ENCODE measurements at regions not wholly inside any gene's neighbourhood (a gene's known extent, or its start where the extent isn't known, plus 50 kb on each side); places are given as distances from the start of the nearest gene placed in this dataset.
"Not testable (repeated sequence)": the region's sequence is repeated elsewhere in the genome, so short reads cannot be mapped to it uniquely, and the experiment has no call there.

- DNase-seq: no peak
Observed at GRCh38 chr6:48611332-48611731, 500.3 kb upstream of the PTCHD4 start.

- DNase-seq: no peak
Observed at GRCh38 chr6:48610846-48611245, 499.8 kb upstream of the PTCHD4 start.

GRCh38 chr6:48606618-48607017, 495.6 kb upstream of the PTCHD4 start:
- DNase-seq: no peak

- DNase-seq: no peak
Observed at GRCh38 chr6:48597951-48598350, 487.0 kb upstream of the PTCHD4 start.

GRCh38 chr6:48596830-48597229, 485.8 kb upstream of the PTCHD4 start:
- DNase-seq: no peak

- not testable (repeated sequence) for DNase-seq
Observed at GRCh38 chr6:48591158-48591557, 480.2 kb upstream of the PTCHD4 start.

GRCh38 chr6:48584846-48585245, 473.8 kb upstream of the PTCHD4 start:
- no peak for DNase-seq

- DNase-seq: no peak
Observed at GRCh38 chr6:48570656-48571055, 459.7 kb upstream of the PTCHD4 start.

- DNase-seq: no peak
Observed at GRCh38 chr6:48568856-48569255, 457.9 kb upstream of the PTCHD4 start.

- DNase-seq: no peak
Observed at GRCh38 chr6:48567016-48567415, 456.0 kb upstream of the PTCHD4 start.

- no peak for DNase-seq
Observed at GRCh38 chr6:48564036-48564820, 453.2 kb upstream of the PTCHD4 start.

- no peak for DNase-seq
Observed at GRCh38 chr6:48563433-48563832, 452.4 kb upstream of the PTCHD4 start.

GRCh38 chr6:48560408-48560807, 449.4 kb upstream of the PTCHD4 start:
- no peak for DNase-seq

- DNase-seq: no peak
Observed at GRCh38 chr6:48553467-48554189, 442.6 kb upstream of the PTCHD4 start.

- DNase-seq: no peak
Observed at GRCh38 chr6:48552905-48553304, 441.9 kb upstream of the PTCHD4 start.

GRCh38 chr6:48550603-48551002, 439.6 kb upstream of the PTCHD4 start:
- no peak for DNase-seq

GRCh38 chr6:48542191-48542590, 431.2 kb upstream of the PTCHD4 start:
- DNase-seq: no peak

GRCh38 chr6:48541649-48542048, 430.7 kb upstream of the PTCHD4 start:
- DNase-seq: no peak

GRCh38 chr6:48535582-48536009, 424.6 kb upstream of the PTCHD4 start:
- DNase-seq: no peak

- not testable (repeated sequence) for DNase-seq
Observed at GRCh38 chr6:48530978-48531377, 420.0 kb upstream of the PTCHD4 start.

- no peak for DNase-seq
Observed at GRCh38 chr6:48525849-48526248, 414.9 kb upstream of the PTCHD4 start.

GRCh38 chr6:48520951-48521350, 410.0 kb upstream of the PTCHD4 start:
- DNase-seq: no peak

GRCh38 chr6:48512390-48512789, 401.4 kb upstream of the PTCHD4 start:
- no peak for DNase-seq

GRCh38 chr6:48511378-48511777, 400.4 kb upstream of the PTCHD4 start:
- no peak for DNase-seq

All from occipital lobe (tissue), 1 donor.